K562 (cell line): ENCODE measurements at regions not wholly inside any gene's neighbourhood (a gene's known extent, or its start where the extent isn't known, plus 50 kb on each side); places are given as distances from the start of the nearest gene placed in this dataset.
A peak's percentile ranks its signal among the peaks of the same experiment; 100 is the strongest.

ENCODE experiments used
- ARID2 ChIP-seq: fragments of 450-650 bp; IDR thresholded peaks from 2 replicates; pipeline ENCODE4 v1.6.1; 2017; ENCODE audit warnings: antibody characterized with exemption, mild to moderate bottlenecking
- ARNT ChIP-seq, 2 experiments: fragments of 450-650 bp; IDR thresholded peaks; 2 replicates each; pipeline ENCODE4 v1.6.1; 2016; ENCODE audit warnings: mild to moderate bottlenecking in 1 of 2
- BCOR ChIP-seq: fragments of 450-650 bp; IDR thresholded peaks from 2 replicates; pipeline ENCODE4 v1.6.1; 2016
- BMI1 ChIP-seq: fragments of 150-350 bp; IDR thresholded peaks from 2 replicates; pipeline ENCODE4 v1.6.1; 2014; ENCODE audit warnings: low read length
- CBX2 ChIP-seq: fragments of 200-600 bp; sonication (generic); IDR thresholded peaks from one replicate; pipeline ENCODE4 v1.6.1; 2012; ENCODE audit warnings: mild to moderate bottlenecking, low read length, inconsistent platforms; ENCODE audit not compliant: insufficient read depth, poor library complexity, severe bottlenecking
- GABPA ChIP-seq: fragments of 200-800 bp; sonication (Bioruptor generic); conservative IDR thresholded peaks from 2 replicates; pipeline ENCODE4 v1.6.1; 2016; ENCODE audit warnings: low read depth, missing genetic modification characterization, missing compliant biosample characterization
- GABPB1 ChIP-seq: sonication (generic); formaldehyde crosslinking; IDR thresholded peaks from 2 replicates; pipeline ENCODE4 v1.8.0; 2022; ENCODE audit warnings: mild to moderate bottlenecking, missing genetic modification reagents
- GABPB2 ChIP-seq: fragments of 250-450 bp; sonication (Bioruptor Pico); conservative IDR thresholded peaks from 2 replicates; pipeline ENCODE4 v1.5.1; 2021; ENCODE audit warnings: mild to moderate bottlenecking
- GATA2 ChIP-seq: sonication (generic); formaldehyde crosslinking; IDR thresholded peaks from 2 replicates; pipeline ENCODE4 v1.4.0; 2020; ENCODE audit warnings: mild to moderate bottlenecking, missing genetic modification reagents
- KDM1A ChIP-seq, 2 experiments: fragments of 450-650 bp; IDR thresholded peaks; 2 replicates each; pipeline ENCODE4 v1.6.1; 2016; ENCODE audit warnings: mild to moderate bottlenecking in 2 of 2
- KLF13 ChIP-seq: fragments of 450-650 bp; IDR thresholded peaks from 2 replicates; pipeline ENCODE4 v1.6.1; 2016; ENCODE audit warnings: missing genetic modification characterization, low read depth, mild to moderate bottlenecking, missing compliant biosample characterization, moderate library complexity, borderline replicate concordance
- KLF6 ChIP-seq: fragments of 250-450 bp; sonication (Bioruptor Pico); IDR thresholded peaks from 2 replicates; pipeline ENCODE4 v1.4.0; 2020; ENCODE audit warnings: mild to moderate bottlenecking, moderate library complexity, borderline replicate concordance
- MCM7 ChIP-seq, 2 experiments: fragments of 450-650 bp; IDR thresholded peaks; 2 replicates each; pipeline ENCODE4 v1.6.1; 2016 to 2018
- MTA2 ChIP-seq: fragments of 450-650 bp; IDR thresholded peaks from 2 replicates; pipeline ENCODE4 v1.6.1; 2016; ENCODE audit warnings: low read depth
- NFRKB ChIP-seq: fragments of 450-650 bp; IDR thresholded peaks from 2 replicates; pipeline ENCODE4 v1.6.1; 2016; ENCODE audit warnings: low read depth
- PPARD ChIP-seq: fragments of 250-450 bp; sonication (Bioruptor Pico); IDR thresholded peaks from 2 replicates; pipeline ENCODE4 v1.8.0; 2022; ENCODE audit warnings: inconsistent platforms, mild to moderate bottlenecking, moderate library complexity
- SIRT6 ChIP-seq: IDR thresholded peaks from one replicate; pipeline ENCODE4 v1.6.1; 2012; ENCODE audit warnings: low read depth, mild to moderate bottlenecking, control low read depth, inconsistent platforms, low read length, moderate library complexity
- SRSF7 ChIP-seq: fragments of 200-400 bp; formaldehyde crosslinking; optimal IDR thresholded peaks from 2 replicates; pipeline ENCODE3; 2017; ENCODE audit warnings: mild to moderate bottlenecking, low read depth, low read length
- ZBTB17 ChIP-seq: fragments of 450-650 bp; formaldehyde crosslinking; IDR thresholded peaks from 2 replicates; pipeline ENCODE4 v1.4.0; 2020; ENCODE audit warnings: mild to moderate bottlenecking
- ZNF431 ChIP-seq: sonication (generic); formaldehyde crosslinking; IDR thresholded peaks from 2 replicates; pipeline ENCODE4 v1.8.0; 2022; ENCODE audit warnings: mild to moderate bottlenecking, missing genetic modification reagents
- TF ChIP-seq, protein P1 (sequence below): fragments of 200-800 bp; sonication (Bioruptor generic); IDR thresholded peaks from 2 replicates; pipeline ENCODE4 v1.6.1; 2017; ENCODE audit warnings: missing genetic modification characterization, missing compliant biosample characterization
- TF ChIP-seq, protein P2 (sequence below): fragments of 450-650 bp; IDR thresholded peaks from 2 replicates; pipeline ENCODE4 v1.6.1; 2018; ENCODE audit not compliant: partially characterized antibody
- TF ChIP-seq, protein P3 (sequence below), 2 experiments: fragments of 450-650 bp in 1 of 2; sonication (generic) in 1 of 2; formaldehyde crosslinking in 1 of 2; IDR thresholded peaks in 1 of 2; conservative IDR thresholded peaks in 1 of 2; 2 replicates each; pipeline versions ENCODE4 v1.6.1 to v1.8.1; 2016 to 2023; ENCODE audit warnings: mild to moderate bottlenecking in 2 of 2, moderate library complexity in 2 of 2, inconsistent platforms in 1 of 2, missing genetic modification reagents in 1 of 2

DNA sequence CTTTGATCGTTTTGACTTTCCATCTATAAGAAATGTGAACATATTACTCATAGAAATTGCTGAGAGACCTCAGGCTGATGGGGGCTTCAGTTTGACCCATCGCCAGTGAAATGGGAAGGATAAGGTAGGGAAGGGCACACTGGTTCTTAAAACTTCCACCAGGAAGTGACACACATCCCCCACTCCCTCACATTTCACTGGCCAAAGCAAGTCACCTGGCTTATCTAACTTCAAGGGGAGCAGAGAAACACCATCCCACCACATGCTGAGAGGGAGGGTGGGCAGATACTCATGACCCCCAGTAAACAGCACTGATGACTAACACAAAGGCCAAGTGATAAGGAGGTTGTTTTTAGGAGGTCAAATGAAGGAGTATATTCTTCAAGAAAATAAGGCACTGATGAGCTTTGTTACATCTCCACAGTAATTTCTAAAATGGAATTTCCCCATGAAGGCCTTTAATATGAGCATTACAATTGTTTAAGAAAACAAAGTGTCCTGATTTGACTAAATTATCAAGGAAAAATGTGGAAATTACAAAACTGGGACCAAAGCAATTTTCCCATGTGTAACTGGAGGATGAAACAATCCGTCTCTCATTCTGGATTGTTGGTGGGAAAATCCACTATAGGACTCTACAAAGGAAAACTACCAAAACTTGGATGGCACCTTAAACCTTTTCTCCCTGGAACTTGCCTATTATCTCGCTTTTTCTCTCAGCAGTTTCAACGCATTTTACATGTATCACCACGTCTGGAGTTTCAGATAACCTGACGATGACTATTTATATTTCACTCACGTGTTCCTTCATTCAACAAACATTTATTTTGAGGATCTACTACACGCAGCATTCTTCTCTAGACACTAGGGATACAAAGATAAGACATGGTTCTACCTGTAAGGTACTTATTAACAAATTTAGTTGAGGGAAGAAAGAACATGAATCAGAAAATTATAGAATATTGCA lies 91.8 kb upstream of the EEA1 start (continued):
- TF ChIP-seq, protein P1, sequence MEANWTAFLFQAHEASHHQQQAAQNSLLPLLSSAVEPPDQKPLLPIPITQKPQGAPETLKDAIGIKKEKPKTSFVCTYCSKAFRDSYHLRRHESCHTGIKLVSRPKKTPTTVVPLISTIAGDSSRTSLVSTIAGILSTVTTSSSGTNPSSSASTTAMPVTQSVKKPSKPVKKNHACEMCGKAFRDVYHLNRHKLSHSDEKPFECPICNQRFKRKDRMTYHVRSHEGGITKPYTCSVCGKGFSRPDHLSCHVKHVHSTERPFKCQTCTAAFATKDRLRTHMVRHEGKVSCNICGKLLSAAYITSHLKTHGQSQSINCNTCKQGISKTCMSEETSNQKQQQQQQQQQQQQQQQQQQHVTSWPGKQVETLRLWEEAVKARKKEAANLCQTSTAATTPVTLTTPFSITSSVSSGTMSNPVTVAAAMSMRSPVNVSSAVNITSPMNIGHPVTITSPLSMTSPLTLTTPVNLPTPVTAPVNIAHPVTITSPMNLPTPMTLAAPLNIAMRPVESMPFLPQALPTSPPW, result peak; percentile 48
- TF ChIP-seq KLF6 (CRISPR knock-in tag), result no peak
- TF ChIP-seq GABPA (tag), result no peak
- TF ChIP-seq KLF13, result no peak
- TF ChIP-seq ARID2, result no peak
- TF ChIP-seq GABPB2 (CRISPR knock-in tag), result no peak
- TF ChIP-seq SIRT6, result no peak
- TF ChIP-seq SRSF7, result no peak
- TF ChIP-seq ARNT (IDR thresholded peaks at IDR 0.05), result peak in 1 of 2 experiments; percentile 33; a peak in 2 of 4 replicates
- peak; percentile 53; the same call in 1 of the 2 replicates for TF ChIP-seq GATA2 (CRISPR knock-in tag)
- TF ChIP-seq, protein P2, sequence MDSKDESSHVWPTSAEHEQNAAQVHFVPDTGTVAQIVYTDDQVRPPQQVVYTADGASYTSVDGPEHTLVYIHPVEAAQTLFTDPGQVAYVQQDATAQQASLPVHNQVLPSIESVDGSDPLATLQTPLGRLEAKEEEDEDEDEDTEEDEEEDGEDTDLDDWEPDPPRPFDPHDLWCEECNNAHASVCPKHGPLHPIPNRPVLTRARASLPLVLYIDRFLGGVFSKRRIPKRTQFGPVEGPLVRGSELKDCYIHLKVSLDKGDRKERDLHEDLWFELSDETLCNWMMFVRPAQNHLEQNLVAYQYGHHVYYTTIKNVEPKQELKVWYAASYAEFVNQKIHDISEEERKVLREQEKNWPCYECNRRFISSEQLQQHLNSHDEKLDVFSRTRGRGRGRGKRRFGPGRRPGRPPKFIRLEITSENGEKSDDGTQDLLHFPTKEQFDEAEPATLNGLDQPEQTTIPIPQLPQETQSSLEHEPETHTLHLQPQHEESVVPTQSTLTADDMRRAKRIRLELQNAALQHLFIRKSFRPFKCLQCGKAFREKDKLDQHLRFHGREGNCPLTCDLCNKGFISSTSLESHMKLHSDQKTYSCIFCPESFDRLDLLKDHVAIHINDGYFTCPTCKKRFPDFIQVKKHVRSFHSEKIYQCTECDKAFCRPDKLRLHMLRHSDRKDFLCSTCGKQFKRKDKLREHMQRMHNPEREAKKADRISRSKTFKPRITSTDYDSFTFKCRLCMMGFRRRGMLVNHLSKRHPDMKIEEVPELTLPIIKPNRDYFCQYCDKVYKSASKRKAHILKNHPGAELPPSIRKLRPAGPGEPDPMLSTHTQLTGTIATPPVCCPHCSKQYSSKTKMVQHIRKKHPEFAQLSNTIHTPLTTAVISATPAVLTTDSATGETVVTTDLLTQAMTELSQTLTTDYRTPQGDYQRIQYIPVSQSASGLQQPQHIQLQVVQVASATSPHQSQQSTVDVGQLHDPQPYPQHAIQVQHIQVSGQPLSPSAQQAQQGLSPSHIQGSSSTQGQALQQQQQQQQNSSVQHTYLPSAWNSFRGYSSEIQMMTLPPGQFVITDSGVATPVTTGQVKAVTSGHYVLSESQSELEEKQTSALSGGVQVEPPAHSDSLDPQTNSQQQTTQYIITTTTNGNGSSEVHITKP, result peak; percentile 30
- no peak for TF ChIP-seq NFRKB
- TF ChIP-seq PPARD, result no peak
- TF ChIP-seq MCM7 (IDR thresholded peaks at IDR 0.05), result no peak
- TF ChIP-seq GABPB1 (CRISPR knock-in tag), result no peak
- TF ChIP-seq CBX2, result no peak
- no peak for TF ChIP-seq BMI1
- no peak for TF ChIP-seq ZBTB17 (CRISPR knock-in tag)
- TF ChIP-seq ZNF431 (CRISPR knock-in tag), result no peak
- TF ChIP-seq, protein P3, sequence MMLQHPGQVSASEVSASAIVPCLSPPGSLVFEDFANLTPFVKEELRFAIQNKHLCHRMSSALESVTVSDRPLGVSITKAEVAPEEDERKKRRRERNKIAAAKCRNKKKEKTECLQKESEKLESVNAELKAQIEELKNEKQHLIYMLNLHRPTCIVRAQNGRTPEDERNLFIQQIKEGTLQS (IDR thresholded peaks at IDR 0.05), result peak; percentile 82
- TF ChIP-seq, protein P3 (CRISPR knock-in tag; conservative IDR thresholded peaks at IDR 0.05), result no peak
- no peak for TF ChIP-seq BCOR
- TF ChIP-seq MTA2, result peak; percentile 78
- peak in 1 of 2 experiments; percentile 58; a peak in 3 of 4 replicates for TF ChIP-seq KDM1A (IDR thresholded peaks at IDR 0.05)
